ENCODE measurements at regions not wholly inside any gene's neighbourhood (a gene's known extent, or its start where the extent isn't known, plus 50 kb on each side); places are given as distances from the start of the nearest gene placed in this dataset.

DNA sequence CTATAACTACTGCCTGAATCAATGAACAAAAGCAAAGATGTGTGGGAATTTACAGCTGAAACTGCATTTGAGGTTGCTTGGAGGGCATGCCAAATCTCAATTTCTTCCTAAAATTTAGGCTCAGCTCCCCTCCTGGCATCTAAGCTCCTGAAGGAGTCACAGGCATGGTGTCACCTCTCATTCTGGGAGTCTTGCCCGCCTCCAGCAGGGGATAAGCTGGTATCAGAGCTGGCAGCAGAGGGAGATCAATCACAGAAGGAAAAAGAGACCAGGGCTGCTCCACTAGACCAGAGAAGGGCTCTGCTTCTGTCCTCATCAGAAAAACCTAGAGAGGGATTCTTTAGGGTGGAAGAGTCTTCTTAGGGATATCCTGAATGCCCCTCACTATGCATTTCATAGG lies 150.4 kb upstream of the SLC6A11 start:
- Histone ChIP-seq H3K27ac (no peak overlapping the region), H3K27me3 (no peaks in the 10 kb centered on the region), H3K4me1 (peaks cover 0 to 3% of the 10 kb centered on the region in 2 donors), H3K4me3 (no peak overlapping the region), H3K9me3 (no peaks in the 10 kb centered on the region), H3K36me3 (no peaks in the 10 kb centered on the region)
- TF ChIP-seq, protein P1, sequence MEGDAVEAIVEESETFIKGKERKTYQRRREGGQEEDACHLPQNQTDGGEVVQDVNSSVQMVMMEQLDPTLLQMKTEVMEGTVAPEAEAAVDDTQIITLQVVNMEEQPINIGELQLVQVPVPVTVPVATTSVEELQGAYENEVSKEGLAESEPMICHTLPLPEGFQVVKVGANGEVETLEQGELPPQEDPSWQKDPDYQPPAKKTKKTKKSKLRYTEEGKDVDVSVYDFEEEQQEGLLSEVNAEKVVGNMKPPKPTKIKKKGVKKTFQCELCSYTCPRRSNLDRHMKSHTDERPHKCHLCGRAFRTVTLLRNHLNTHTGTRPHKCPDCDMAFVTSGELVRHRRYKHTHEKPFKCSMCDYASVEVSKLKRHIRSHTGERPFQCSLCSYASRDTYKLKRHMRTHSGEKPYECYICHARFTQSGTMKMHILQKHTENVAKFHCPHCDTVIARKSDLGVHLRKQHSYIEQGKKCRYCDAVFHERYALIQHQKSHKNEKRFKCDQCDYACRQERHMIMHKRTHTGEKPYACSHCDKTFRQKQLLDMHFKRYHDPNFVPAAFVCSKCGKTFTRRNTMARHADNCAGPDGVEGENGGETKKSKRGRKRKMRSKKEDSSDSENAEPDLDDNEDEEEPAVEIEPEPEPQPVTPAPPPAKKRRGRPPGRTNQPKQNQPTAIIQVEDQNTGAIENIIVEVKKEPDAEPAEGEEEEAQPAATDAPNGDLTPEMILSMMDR (IDR thresholded peaks at IDR 0.05): no peak
- no peak for TF ChIP-seq POLR2A (IDR thresholded peaks at IDR 0.05)
- no peak for DNase-seq
- intact Hi-C loops (cut with DNase I; ENCODE audit: low total_unique reads): no loop called here

DNA sequence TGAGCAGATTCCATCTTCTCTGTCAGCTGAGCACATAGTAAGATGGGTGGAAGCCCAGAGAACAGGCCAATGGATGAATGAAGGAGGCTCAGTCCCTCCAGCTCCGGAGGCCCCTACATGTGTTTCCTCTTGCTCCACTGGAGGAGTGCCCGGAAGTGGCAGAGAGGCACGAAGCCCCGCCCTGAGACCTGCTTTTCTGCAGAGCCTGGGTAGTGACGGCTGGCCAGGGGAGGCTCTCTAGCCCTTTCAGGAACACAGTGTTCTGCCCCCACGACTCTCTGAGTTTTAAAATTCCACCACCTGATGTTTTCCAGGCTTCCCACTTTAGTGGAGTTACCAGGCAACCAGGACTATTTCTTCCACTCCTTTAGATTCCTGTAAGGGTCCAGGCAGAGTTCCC lies 149.4 kb upstream of the SLC6A11 start:
- Histone ChIP-seq H3K4me3 (no peak overlapping the region), H3K4me1 (peaks cover 0 to 3% of the 10 kb centered on the region in 2 donors), H3K36me3 (no peaks in the 10 kb centered on the region), H3K9me3 (no peaks in the 10 kb centered on the region), H3K27me3 (no peaks in the 10 kb centered on the region), H3K27ac (peak overlapping the region; percentile 60 to 61)
- intact Hi-C loops (cut with DNase I; ENCODE audit: low total_unique reads): no loop called here
- peak; percentile 78 to 85 for DNase-seq
- TF ChIP-seq, protein P1 (IDR thresholded peaks at IDR 0.05): peak in 1 of 4 experiments; percentile 12
- TF ChIP-seq POLR2A (IDR thresholded peaks at IDR 0.05): no peak

DNA sequence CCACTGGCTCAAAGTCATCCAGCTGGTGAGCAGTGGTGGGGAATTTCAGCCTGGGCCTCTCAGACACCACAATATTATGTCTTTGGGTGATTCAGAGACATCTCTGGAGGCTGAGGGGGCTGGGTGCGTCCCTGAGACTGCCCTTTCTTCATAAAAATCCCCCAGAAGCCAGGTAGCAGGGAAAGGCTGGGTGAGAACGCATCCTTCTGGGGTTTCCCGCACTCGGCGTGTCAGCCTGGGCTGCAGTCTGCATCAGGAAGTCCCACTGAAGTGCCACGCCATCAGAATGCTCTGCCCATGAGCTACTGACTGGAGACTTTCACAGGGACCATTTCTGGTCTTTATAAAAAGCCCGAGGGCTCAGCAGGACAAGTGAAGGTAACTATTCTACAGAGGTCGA lies 148.8 kb upstream of the SLC6A11 start:
- Histone ChIP-seq H3K4me1 (peaks cover 0 to 3% of the 10 kb centered on the region in 2 donors), H3K9me3 (no peaks in the 10 kb centered on the region), H3K36me3 (no peaks in the 10 kb centered on the region), H3K27ac (peak overlapping the region; percentile 60 to 61), H3K4me3 (no peak overlapping the region), H3K27me3 (no peaks in the 10 kb centered on the region)
- TF ChIP-seq, protein P1 (IDR thresholded peaks at IDR 0.05): no peak
- TF ChIP-seq POLR2A (IDR thresholded peaks at IDR 0.05): no peak
- no peak for DNase-seq
- intact Hi-C loops (cut with DNase I; ENCODE audit: low total_unique reads): no loop called here

DNA sequence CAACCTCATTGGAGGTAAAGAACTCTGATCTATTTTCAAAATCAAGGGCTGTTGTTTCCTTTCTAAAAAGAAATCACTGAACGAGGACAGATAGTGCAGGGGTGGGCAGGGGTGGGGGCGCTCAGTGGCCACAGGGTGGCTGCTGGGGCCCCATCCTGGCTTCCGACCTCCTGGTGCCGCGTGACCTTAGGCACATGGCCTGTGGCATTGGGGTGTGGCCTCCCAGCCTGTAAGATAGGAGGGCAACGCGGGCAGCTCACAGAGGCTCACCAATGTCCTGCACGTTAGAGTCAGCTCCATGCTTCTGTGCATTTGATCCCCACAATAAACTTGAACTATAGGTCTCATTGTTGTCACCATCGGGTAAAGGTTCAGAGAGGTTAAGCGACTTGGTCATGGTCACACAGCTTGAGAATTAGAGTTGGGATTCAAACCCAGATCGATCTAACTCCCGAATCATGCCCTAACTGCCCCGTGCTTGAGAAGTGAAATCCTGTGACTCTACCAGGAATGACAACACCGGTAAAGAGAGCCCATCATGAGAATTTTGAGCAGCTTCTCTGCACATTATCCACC lies 148.0 kb upstream of the SLC6A11 start:
- Histone ChIP-seq H3K4me1 (peaks cover 0 to 3% of the 10 kb centered on the region in 2 donors), H3K36me3 (no peaks in the 10 kb centered on the region), H3K4me3 (no peak overlapping the region), H3K9me3 (no peaks in the 10 kb centered on the region), H3K27ac (peak overlapping the region in 1 of 2 donors; percentile 60), H3K27me3 (no peaks in the 10 kb centered on the region)
- TF ChIP-seq, protein P1 (IDR thresholded peaks at IDR 0.05): no peak
- no peak for TF ChIP-seq POLR2A (IDR thresholded peaks at IDR 0.05)
- DNase-seq: no peak
- intact Hi-C loops (cut with DNase I; ENCODE audit: low total_unique reads): no loop called here

DNA sequence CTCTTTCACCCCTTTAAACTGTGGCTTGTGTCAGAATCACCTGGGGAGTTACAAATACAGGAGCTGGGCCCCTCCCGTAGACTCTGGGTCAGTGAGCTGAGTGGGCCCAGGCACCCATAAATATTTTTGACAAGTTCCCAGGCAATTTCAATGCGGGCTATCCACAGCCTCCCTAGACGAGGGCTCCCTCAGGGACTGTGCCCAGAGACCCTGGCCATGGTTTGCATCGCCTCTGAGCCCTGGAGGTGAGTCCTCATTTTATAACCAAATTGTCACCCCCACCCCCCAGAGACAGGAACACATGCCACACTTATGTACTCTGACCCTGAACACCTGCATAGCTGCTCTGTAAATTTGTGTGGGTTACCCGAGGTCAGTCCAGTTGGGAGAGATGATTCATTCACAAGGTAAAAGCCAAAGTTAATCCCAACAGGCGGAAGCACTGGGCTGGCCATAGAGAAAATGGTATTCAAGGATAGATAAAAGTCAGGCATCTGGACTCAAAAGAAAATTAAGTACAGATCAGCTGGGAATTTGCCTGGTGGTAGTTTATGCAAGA lies 146.5 kb upstream of the SLC6A11 start:
- DNase-seq: no peak
- Histone ChIP-seq H3K27ac (peak overlapping the region in 1 of 2 donors; percentile 10), H3K36me3 (no peaks in the 10 kb centered on the region), H3K4me3 (no peak overlapping the region), H3K27me3 (no peaks in the 10 kb centered on the region), H3K4me1 (peaks cover 0 to 3% of the 10 kb centered on the region in 2 donors), H3K9me3 (no peaks in the 10 kb centered on the region)
- intact Hi-C loops (cut with DNase I; ENCODE audit: low total_unique reads): no loop called here
- TF ChIP-seq, protein P1 (IDR thresholded peaks at IDR 0.05): no peak
